Nephron progenitor cell (in vitro differentiated cells): ENCODE measurements at regions not wholly inside any gene's neighbourhood (a gene's known extent, or its start where the extent isn't known, plus 50 kb on each side); places are given as distances from the start of the nearest gene placed in this dataset.
"Not testable (repeated sequence)": the region's sequence is repeated elsewhere in the genome, so short reads cannot be mapped to it uniquely, and the experiment has no call there.

Experiments used
- DNase-seq: peaks from one replicate; pipeline ENCODE4 v3.0.0; 2021
- H3K27ac Mint-ChIP-seq: 2 replicates; pipeline ENCODE4 v1.8.0; 2021; ENCODE audit warnings: mild to moderate bottlenecking, moderate library complexity, mixed read lengths
- H3K27me3 Mint-ChIP-seq: 2 replicates; pipeline ENCODE4 v1.8.0; 2021; ENCODE audit warnings: mild to moderate bottlenecking, low read depth, mixed read lengths; ENCODE audit not compliant: poor library complexity
- H3K36me3 Mint-ChIP-seq: 2 replicates; pipeline ENCODE4 v1.8.0; 2021; ENCODE audit warnings: low read depth, mixed read lengths
- H3K4me1 Mint-ChIP-seq: 2 replicates; pipeline ENCODE4 v1.8.0; 2021; ENCODE audit warnings: mixed read lengths
- H3K4me3 Mint-ChIP-seq: 2 replicates; pipeline ENCODE4 v1.8.0; 2021; ENCODE audit warnings: mild to moderate bottlenecking, moderate library complexity, mixed read lengths
- H3K9me3 Mint-ChIP-seq: 2 replicates; pipeline ENCODE4 v1.8.0; 2021; ENCODE audit warnings: mild to moderate bottlenecking, moderate library complexity, mixed read lengths
- TF ChIP-seq, protein P1 (sequence below): fragments of 200-600 bp; sonication (generic); IDR thresholded peaks from 2 replicates; pipeline ENCODE4 v1.5.0; 2021; ENCODE audit warnings: antibody characterized with exemption

GRCh38 chr3:82567029-82567600 is 805.7 kb upstream of the GBE1 start:
- H3K27ac Mint-ChIP-seq = no peak overlapping the region

DNA sequence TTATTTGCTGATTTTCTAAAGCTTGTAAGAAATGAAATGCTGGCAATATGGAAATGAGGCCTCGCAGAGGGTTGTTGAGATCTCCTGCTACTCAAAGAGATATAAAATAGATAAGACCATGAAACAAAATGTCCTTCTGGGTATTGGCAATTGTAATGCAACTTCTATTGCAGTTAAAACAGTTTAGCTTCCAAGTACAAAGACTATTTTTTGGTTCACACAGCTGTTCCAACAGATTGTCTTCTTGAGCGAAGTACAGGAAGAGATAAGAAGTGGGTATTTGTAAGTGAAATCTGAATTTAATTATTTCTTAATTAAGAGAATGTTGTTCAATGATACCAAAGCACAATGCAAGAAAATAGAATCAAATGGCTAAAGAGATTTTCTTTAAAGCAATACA is 801.5 kb upstream of the GBE1 start:
- TF ChIP-seq, protein P1, sequence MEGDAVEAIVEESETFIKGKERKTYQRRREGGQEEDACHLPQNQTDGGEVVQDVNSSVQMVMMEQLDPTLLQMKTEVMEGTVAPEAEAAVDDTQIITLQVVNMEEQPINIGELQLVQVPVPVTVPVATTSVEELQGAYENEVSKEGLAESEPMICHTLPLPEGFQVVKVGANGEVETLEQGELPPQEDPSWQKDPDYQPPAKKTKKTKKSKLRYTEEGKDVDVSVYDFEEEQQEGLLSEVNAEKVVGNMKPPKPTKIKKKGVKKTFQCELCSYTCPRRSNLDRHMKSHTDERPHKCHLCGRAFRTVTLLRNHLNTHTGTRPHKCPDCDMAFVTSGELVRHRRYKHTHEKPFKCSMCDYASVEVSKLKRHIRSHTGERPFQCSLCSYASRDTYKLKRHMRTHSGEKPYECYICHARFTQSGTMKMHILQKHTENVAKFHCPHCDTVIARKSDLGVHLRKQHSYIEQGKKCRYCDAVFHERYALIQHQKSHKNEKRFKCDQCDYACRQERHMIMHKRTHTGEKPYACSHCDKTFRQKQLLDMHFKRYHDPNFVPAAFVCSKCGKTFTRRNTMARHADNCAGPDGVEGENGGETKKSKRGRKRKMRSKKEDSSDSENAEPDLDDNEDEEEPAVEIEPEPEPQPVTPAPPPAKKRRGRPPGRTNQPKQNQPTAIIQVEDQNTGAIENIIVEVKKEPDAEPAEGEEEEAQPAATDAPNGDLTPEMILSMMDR = no peak
- DNase-seq = no peak
- Mint-ChIP-seq H3K4me3 (no peak overlapping the region), H3K4me1 (no peaks in the 10 kb centered on the region), H3K27me3 (no peaks in the 10 kb centered on the region), H3K27ac (no peak overlapping the region), H3K9me3 (no peaks in the 10 kb centered on the region), H3K36me3 (no peaks in the 10 kb centered on the region)

More at GRCh38 chr3:82567029-82567600, 805.7 kb upstream of the GBE1 start:
- TF ChIP-seq, protein P1 = no peak
- Mint-ChIP-seq H3K4me3 (no peak overlapping the region), H3K9me3 (no peaks in the 10 kb centered on the region), H3K36me3 (no peaks in the 10 kb centered on the region), H3K4me1 (no peaks in the 10 kb centered on the region), H3K27me3 (no peaks in the 10 kb centered on the region)
- DNase-seq = no peak

DNA sequence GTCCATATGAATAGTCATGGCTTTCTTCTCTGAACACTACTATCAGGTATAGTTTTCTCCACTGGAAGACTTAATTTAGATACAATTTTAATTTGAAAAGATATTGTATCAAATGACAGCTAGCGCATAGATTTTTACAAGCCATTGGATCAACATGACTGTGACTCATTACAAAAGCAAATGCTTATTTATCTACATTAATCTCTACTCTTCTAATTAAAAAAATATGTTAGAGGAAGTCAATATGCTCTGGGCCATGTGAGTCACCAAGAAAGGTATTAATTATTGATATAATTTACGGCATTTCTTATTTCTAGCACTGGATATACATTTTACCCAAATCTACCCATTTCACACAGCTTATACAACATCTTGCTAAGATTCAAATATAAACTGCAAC is 800.3 kb upstream of the GBE1 start:
- no peaks in the 10 kb centered on the region for H3K9me3 Mint-ChIP-seq
- no peaks in the 10 kb centered on the region for H3K36me3 Mint-ChIP-seq
- DNase-seq = no peak
- H3K4me3 Mint-ChIP-seq = no peak overlapping the region
- H3K27me3 Mint-ChIP-seq = no peaks in the 10 kb centered on the region
- no peak overlapping the region for H3K27ac Mint-ChIP-seq
- TF ChIP-seq, protein P1 = no peak
- no peaks in the 10 kb centered on the region for H3K4me1 Mint-ChIP-seq

DNA sequence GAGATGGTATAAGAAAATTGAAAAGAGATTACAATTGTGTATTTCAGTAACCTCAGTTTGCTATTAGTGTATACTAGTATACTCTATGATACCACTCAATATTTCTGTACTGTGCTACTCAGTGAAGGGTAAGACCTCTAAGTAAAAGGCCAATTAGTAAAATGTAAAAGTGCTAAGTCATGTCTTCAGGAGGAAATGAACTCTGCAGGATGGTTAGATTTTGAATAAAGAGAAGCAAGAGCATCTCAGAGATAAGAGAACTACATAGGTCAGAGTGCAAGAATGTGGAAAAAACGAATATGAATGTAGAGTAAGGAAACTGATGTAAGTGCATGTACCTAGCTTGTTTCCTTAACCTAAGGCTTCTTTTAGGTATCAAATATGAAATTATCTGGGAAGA is 796.6 kb upstream of the GBE1 start:
- Mint-ChIP-seq H3K9me3 (no peaks in the 10 kb centered on the region), H3K27me3 (no peaks in the 10 kb centered on the region), H3K4me1 (no peaks in the 10 kb centered on the region), H3K4me3 (no peak overlapping the region), H3K36me3 (no peaks in the 10 kb centered on the region), H3K27ac (no peak overlapping the region)
- no peak for DNase-seq
- TF ChIP-seq, protein P1 = no peak

DNA sequence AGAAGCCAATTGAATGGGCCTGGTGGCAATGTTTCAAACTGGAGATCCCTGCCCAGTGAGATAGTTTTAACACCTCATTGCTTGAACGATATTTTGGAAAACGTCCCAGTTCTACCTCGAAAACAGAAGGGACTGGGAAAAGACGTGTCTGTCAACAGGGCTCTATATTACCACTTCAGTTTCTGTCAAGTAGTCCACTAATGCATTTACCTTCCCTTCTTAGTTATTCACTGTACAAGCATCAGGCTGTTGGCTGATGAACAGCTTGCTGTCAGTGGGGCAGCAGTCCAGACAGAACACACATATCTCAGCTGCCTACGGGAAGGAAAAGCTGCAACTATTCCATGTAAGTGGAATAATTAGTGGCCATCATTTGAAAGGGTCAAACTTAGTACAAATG is 794.7 kb upstream of the GBE1 start:
- Mint-ChIP-seq H3K9me3 (no peaks in the 10 kb centered on the region), H3K4me3 (no peak overlapping the region), H3K4me1 (no peaks in the 10 kb centered on the region), H3K36me3 (no peaks in the 10 kb centered on the region), H3K27me3 (peaks cover 3% of the 10 kb centered on the region), H3K27ac (no peak overlapping the region)
- no peak for DNase-seq
- TF ChIP-seq, protein P1 = no peak

DNA sequence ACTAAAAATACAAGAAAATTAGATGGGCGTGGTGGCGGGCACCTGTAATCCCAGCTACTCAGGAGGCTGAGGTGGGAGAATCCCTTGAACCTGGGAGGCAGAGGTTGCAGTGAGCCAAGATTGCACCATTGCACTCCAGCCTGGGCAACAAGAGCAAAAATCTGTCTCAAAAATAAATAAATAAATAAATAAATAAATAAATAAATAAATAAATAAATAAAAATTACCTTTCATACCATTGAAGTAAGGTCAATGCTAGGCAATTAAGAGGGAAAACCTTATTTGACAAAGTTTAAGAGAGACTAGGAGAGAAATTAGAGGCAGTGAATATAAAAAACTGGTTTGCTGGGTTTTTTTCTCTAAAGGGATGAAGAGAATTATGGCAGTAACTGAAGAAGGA is 781.1 kb upstream of the GBE1 start:
- H3K4me1 Mint-ChIP-seq = not testable (repeated sequence)

More for the DNA sequence above, 781.1 kb upstream of the GBE1 start:
- not testable (repeated sequence) for H3K36me3 Mint-ChIP-seq, DNase-seq, H3K9me3 Mint-ChIP-seq, H3K4me3 Mint-ChIP-seq, H3K27ac Mint-ChIP-seq, H3K27me3 Mint-ChIP-seq
